Transverse colon (tissue), 4 donors: ENCODE measurements at regions not wholly inside any gene's neighbourhood (a gene's known extent, or its start where the extent isn't known, plus 50 kb on each side); places are given as distances from the start of the nearest gene placed in this dataset.

Experiments used
- DNase-seq: peaks from one replicate; pipeline ENCODE4 v3.0.0-alpha.2; 2019
- H3K27ac ChIP-seq, 4 donors: fragments of 200-600 bp; sonication (generic); 2 replicates each; pipeline ENCODE4 v1.5.1; 2016 to 2018; ENCODE audit warnings: inconsistent platforms in 4 of 4
- H3K27me3 ChIP-seq: fragments of 200-600 bp; sonication (generic); 2 replicates; pipeline ENCODE4 v1.5.1; 2017; ENCODE audit warnings: inconsistent platforms
- H3K36me3 ChIP-seq, 4 donors: fragments of 200-600 bp; sonication (generic); 2 replicates each; pipeline ENCODE4 v1.5.1; 2017 to 2019; ENCODE audit warnings: inconsistent platforms in 4 of 4
- H3K4me1 ChIP-seq, 4 donors: fragments of 200-600 bp; sonication (generic); 2 replicates each; pipeline ENCODE4 v1.5.1; 2017 to 2020; ENCODE audit warnings: inconsistent platforms in 4 of 4
- H3K4me3 ChIP-seq, 4 donors: fragments of 200-600 bp; sonication (generic); 1 replicate in 1 of 4; 2 replicates in 3 of 4; pipeline versions ENCODE4 v1.5.1 to v1.6.1; 2017 to 2019; ENCODE audit warnings: inconsistent platforms in 4 of 4
- H3K9me3 ChIP-seq, 2 donors: fragments of 200-600 bp; sonication (generic); 2 replicates each; pipeline ENCODE4 v1.5.1; 2017 to 2019; ENCODE audit warnings: inconsistent platforms in 2 of 2
- EP300 ChIP-seq: sonication (generic); formaldehyde crosslinking; IDR thresholded peaks from one replicate; pipeline ENCODE4 v1.6.1; 2017; ENCODE audit warnings: antibody characterized with exemption, low read depth
- POLR2A ChIP-seq: fragments of 450-650 bp; IDR thresholded peaks from one replicate; pipeline ENCODE4 v1.6.1; 2016; ENCODE audit warnings: antibody characterized with exemption, mild to moderate bottlenecking, moderate library complexity
- POLR2AphosphoS5 ChIP-seq, 3 donors: sonication (generic); formaldehyde crosslinking; IDR thresholded peaks; one replicate each; pipeline ENCODE4 v1.6.1; 2016; ENCODE audit warnings: antibody characterized with exemption in 3 of 3
- WGBS, 2 donors: methylation state at CpG; one replicate each; pipeline ENCODE4 v1.1.5; 2018; ENCODE audit warnings: low coverage in 1 of 2; 5-methylcytosine and 5-hydroxymethylcytosine counted together
- in situ Hi-C, 4 donors: fragments of 200-750 bp; cut with MboI; loops; one replicate each; pipeline versions ENCODE4 v1.15.0 to v1.15.1; 2017; ENCODE audit warnings: low sequenced_read_pairs in 3 of 4, low pct_ligation_motif_present in 1 of 4, low pct_unique_long_range_greater_than_20kb in 1 of 4
- intact Hi-C: fragments of 100-400 bp; cut with DNase I; formaldehyde crosslinking; loops from one replicate; pipeline ENCODE4 v1.15.1; 2023; ENCODE audit warnings: low total_unique reads
- TF ChIP-seq, protein P1 (sequence below), 5 experiments: fragments of 200-600 bp in 3 of 5; fragments of 450-650 bp in 2 of 5; sonication (generic) in 3 of 5; IDR thresholded peaks; 1 replicate in 2 of 5; 2 replicates in 3 of 5; pipeline ENCODE4 v1.5.1; 2016 to 2017; ENCODE audit warnings: antibody characterized with exemption in 5 of 5, inconsistent platforms in 3 of 5, mild to moderate bottlenecking in 2 of 5, moderate library complexity in 1 of 5

DNA sequence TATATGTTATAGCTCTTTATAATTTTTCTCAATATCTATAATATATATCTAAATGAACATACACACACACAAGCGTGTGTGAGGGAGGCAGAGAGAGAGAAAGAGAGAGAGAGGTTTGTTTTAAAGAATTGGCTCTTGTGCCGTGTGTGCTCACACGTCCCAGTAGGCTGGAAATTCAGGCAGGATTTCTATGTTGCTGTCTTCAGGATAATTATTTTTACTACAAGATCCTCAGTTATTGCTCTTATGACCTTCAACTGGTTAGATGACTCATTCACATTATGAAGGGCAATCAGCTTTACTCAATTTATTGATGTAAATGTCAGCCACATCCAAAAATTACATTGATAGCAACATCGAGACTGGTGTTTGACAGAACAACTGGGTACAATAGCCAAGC is 1520.7 kb upstream of the PCDH7 start:
- no peak for DNase-seq
- Histone ChIP-seq H3K36me3 (no peaks in the 10 kb centered on the region), H3K4me1 (no peaks in the 10 kb centered on the region), H3K9me3 (no peaks in the 10 kb centered on the region), H3K4me3 (no peak overlapping the region), H3K27me3 (no peaks in the 10 kb centered on the region), H3K27ac (no peak overlapping the region)
- in situ Hi-C loops, result no loop called here
- intact Hi-C loops, result no loop called here
- WGBS, 2 donors, result 54 to 56% methylated on average over 4 of the region's 4 CpGs
- TF ChIP-seq, protein P1, sequence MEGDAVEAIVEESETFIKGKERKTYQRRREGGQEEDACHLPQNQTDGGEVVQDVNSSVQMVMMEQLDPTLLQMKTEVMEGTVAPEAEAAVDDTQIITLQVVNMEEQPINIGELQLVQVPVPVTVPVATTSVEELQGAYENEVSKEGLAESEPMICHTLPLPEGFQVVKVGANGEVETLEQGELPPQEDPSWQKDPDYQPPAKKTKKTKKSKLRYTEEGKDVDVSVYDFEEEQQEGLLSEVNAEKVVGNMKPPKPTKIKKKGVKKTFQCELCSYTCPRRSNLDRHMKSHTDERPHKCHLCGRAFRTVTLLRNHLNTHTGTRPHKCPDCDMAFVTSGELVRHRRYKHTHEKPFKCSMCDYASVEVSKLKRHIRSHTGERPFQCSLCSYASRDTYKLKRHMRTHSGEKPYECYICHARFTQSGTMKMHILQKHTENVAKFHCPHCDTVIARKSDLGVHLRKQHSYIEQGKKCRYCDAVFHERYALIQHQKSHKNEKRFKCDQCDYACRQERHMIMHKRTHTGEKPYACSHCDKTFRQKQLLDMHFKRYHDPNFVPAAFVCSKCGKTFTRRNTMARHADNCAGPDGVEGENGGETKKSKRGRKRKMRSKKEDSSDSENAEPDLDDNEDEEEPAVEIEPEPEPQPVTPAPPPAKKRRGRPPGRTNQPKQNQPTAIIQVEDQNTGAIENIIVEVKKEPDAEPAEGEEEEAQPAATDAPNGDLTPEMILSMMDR (IDR thresholded peaks at IDR 0.05), result no peak
- TF ChIP-seq POLR2AphosphoS5 (IDR thresholded peaks at IDR 0.05) (no peak), POLR2A (no peak), EP300 (no peak)

DNA sequence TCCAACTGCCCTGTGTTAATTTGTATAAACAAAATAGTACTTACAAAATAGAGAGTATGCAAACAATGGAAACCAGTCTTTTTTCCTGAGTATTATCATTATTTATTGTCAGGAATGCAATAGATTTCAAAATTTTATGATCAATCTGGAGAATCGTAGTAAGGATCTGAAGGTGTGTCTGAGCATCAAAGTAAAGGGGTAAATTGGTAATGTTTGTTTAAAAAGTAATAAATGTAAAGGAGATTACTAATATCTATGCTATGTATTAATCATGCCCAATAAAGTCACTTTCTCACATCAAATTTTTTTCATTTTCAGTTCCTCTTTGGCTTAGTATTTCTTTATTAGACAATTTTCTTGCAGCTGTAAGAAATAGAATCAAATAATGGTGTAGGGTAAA is 1507.1 kb upstream of the PCDH7 start:
- Histone ChIP-seq H3K4me1 (no peaks in the 10 kb centered on the region), H3K27me3 (no peaks in the 10 kb centered on the region), H3K9me3 (no peaks in the 10 kb centered on the region), H3K27ac (no peak overlapping the region), H3K4me3 (no peak overlapping the region), H3K36me3 (no peaks in the 10 kb centered on the region)
- no peak for TF ChIP-seq POLR2A
- TF ChIP-seq POLR2AphosphoS5 (IDR thresholded peaks at IDR 0.05), result no peak
- TF ChIP-seq, protein P1 (IDR thresholded peaks at IDR 0.05), result no peak
- no peak for TF ChIP-seq EP300
- no peak for DNase-seq
- intact Hi-C loops, result no loop called here
- in situ Hi-C loops, result no loop called here
- 50 to 63% methylated on average over 1 of the region's 1 CpG for WGBS, 2 donors

DNA sequence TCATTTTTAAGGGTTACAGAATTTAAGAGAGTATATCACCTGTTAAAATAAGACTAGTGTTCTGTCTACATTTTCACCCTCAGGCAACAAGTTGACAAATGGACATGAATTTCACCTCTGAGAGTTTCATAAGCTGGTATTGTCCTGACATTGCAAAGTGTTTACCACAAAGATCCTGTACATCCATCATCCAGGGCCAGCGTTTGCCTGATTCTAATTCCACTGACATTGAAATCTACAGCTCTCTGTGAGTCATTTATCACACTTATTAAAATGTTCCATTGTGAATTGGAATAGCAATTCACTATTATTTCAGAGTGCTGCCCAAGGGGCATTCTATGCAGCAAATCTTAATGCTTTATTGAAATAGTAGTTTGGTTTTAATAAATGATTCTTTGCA is 1499.4 kb upstream of the PCDH7 start:
- no peaks in the 10 kb centered on the region for H3K9me3 ChIP-seq
- WGBS, 2 donors, result 44 to 60% methylated on average over 1 of the region's 1 CpG
- in situ Hi-C loops, result no loop called here
- no peak for DNase-seq
- no peak overlapping the region for H3K4me3 ChIP-seq
- H3K27ac ChIP-seq, result no peak overlapping the region
- TF ChIP-seq, protein P1 (IDR thresholded peaks at IDR 0.05), result no peak
- TF ChIP-seq EP300 (no peak), POLR2A (no peak), POLR2AphosphoS5 (IDR thresholded peaks at IDR 0.05) (no peak)
- no peaks in the 10 kb centered on the region for H3K27me3 ChIP-seq
- no peaks in the 10 kb centered on the region for H3K36me3 ChIP-seq
- H3K4me1 ChIP-seq, result no peaks in the 10 kb centered on the region
- intact Hi-C loops, result no loop called here

DNA sequence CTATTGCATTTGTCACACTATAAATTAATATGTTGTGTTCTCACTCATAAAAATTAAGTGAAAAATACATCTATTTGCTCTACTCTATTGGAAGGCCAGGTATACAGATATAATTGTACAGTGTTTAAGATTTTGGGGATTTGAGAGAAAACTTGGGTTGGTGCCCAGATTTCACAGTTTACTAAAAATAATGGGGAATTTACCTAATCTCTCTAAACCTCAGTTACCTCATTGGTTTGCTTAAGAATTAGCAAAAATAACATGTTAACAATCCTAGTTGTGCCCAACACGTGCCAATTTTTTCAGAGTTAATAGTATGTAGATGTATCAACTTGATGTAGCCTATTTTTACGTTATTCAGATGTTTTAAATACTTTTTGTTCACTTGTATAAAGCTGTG is 1495.3 kb upstream of the PCDH7 start:
- WGBS, 2 donors, result 42 to 44% methylated on average over 2 of the region's 2 CpGs
- in situ Hi-C loops (no loop called here), intact Hi-C loops (no loop called here)
- TF ChIP-seq POLR2AphosphoS5 (IDR thresholded peaks at IDR 0.05) (no peak), POLR2A (no peak), EP300 (no peak)
- TF ChIP-seq, protein P1 (IDR thresholded peaks at IDR 0.05), result no peak
- DNase-seq, result no peak
- no peaks in the 10 kb centered on the region for H3K4me1 ChIP-seq
- H3K27ac ChIP-seq, result no peak overlapping the region
- H3K27me3 ChIP-seq, result no peaks in the 10 kb centered on the region
- H3K4me3 ChIP-seq, result no peak overlapping the region
- no peaks in the 10 kb centered on the region for H3K36me3 ChIP-seq
- no peaks in the 10 kb centered on the region for H3K9me3 ChIP-seq
